HG03558 (cell line): ENCODE measurements at regions not wholly inside any gene's neighbourhood (a gene's known extent, or its start where the extent isn't known, plus 50 kb on each side); places are given as distances from the start of the nearest gene placed in this dataset.

ENCODE experiments used
- ATAC-seq: cut with Tn5 transposase; IDR thresholded peaks from one replicate; pipeline ENCODE4 v1.9.1; 2021; ENCODE audit warnings: moderate number of reproducible peaks; ENCODE audit not compliant: unreplicated experiment; ENCODE audit errors: extremely low read depth

- ATAC-seq, result no peak
These were observed 59.6 kb downstream of the C3orf38 start for GRCh38 chr3:88209356-88209755.

DNA sequence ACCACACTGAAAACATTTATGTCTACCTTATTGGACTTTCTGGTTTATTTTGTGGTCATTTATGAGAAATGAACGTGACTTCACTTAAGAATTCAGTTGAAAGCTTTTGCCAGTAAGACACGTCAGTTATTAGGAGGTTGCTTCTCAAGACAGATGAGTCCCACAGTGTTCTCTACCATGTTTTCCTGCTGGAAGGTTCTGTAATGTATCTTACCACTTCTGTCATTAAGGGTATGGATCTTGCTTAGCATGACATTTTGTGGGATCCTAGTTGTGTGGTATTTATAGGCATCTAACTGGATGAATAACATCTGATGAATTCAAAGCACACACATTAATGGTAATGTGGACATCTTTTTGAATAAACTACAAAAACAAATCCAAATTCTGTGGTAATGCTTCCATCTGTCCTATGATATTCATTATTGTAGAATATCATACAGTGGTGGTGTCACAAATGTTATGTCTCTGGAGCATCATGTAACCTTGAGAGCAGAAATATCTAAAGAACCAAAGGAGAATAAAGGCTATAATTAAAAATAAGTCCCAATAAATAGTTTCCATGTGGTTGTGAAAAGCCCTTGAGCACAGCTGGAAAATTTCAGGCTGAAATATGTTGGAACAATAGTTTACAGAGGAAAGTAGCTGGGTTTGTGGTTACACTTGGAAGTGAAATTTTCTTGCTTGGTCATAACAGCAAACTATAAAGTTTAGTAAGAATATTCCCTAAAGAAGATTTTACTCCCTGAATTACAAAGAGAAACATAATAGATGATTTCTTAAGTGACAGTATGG, 61.5 kb downstream of the C3orf38 start:
- ATAC-seq, result no peak

DNA sequence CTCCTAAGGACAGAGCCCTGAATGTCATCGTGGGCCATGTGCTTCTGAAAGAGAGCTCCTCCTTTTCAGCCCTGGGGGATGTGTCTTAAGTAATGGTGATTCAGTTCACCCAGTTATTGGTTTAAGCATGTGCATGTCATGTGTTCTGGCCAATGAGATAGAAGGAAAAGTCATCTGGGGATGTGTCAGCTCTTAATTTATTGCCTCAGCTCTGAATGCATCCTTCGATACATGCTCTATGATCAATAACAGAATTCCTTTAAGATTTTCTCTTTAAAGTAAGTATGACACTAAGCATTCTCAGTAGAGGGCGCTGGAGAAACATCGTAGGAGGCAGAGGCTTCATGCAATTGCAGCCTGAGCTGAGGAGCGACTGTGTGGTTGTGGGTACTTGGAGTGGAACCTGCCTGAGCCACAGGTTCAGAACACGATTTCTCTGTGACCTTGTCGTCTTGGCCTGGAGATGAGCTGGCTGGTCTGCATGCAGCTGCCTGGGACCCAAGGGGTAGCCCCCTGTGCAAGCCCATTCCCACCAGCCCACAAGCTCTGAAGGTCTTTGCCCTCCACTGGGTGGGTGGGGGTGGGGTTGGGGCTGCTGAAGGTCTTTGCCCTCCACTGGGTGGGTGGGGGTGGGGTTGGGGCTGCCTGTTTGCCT, 69.5 kb downstream of the C3orf38 start:
- no peak for ATAC-seq

- ATAC-seq, result no peak
These were observed 70.4 kb downstream of the C3orf38 start for GRCh38 chr3:88220126-88220525.

DNA sequence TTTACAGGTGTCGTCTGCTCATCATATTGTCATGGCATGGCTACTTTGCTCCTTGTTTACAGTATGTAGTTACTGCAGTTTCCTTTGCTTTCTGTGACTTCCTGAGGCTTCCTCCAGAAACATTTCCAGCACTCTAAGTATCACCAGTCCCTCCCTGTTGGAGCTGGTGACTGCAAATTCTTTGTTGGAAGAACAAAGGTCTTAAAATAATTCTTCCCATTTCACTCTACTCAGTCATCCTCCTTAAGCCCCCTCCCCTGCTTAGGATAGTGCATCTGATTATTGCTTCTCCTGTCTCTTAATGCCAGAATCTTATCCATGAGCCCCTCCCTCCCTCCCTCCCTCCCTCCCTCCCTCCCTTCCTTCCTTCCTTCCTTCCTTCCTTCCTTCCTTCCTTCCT, 72.0 kb downstream of the C3orf38 start:
- ATAC-seq, result no peak

DNA sequence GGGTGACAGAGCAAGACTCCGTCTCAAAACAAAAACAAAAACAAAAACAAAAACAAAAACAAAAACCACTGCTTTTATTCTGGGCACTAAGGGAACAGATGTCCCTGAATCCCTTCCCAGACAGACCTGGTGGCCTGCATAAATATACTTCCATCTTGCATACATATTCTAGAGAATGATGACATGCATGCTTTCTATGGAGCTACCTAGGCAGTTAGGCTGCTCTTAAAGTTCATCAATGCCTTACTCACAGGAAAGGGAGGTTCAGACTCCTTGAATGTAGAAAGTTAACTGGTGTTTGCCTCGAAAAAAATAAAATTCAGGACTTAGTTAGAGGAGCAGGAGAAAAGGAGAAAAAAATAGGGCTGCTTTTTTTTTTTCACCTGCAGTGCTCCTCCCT, 72.6 kb downstream of the C3orf38 start:
- ATAC-seq, result no peak

- no peak for ATAC-seq
These were observed 75.7 kb downstream of the C3orf38 start for GRCh38 chr3:88225326-88226008.

DNA sequence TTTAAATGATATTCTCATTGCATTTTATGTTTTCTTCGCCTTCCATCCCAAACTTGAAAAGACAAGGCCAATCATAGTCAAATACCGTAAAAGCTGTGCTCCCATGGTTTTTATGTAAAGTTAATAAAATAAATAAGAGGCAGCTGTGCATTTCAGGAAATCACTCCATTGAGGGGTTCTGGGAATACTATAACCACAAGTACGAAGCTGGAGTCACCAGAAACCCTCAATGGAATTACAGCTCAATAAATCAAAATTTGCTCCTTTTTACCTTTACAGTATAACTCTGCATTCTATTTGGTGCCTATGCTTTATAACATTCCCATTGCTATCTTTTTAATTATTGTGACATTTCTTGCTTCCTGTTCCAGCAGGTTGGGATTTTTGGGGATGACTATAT, 77.2 kb downstream of the C3orf38 start:
- ATAC-seq, result no peak

GRCh38 chr3:88230638-88231037, 80.9 kb downstream of the C3orf38 start:
- no peak for ATAC-seq

- ATAC-seq, result no peak
These were observed 81.4 kb downstream of the C3orf38 start for GRCh38 chr3:88231207-88231606.

DNA sequence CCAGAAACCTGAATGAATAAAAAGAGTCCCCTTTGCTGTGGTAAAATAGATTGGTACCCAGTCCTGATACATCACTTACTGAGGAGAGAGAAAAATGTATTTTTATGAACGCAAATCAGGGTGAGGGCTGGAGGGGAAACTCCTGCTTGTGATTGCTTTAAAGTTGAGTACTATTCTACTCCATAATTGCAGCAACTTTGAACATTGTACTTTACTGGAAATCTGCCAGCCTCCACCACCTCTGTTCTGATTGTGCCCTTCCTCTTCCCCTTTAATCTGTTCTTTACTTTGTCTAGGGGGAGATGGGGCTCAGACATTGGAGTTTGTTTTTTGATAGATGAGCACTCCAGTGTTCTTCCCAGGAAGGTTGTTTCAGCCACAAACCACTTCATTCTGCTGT, 81.9 kb downstream of the C3orf38 start:
- ATAC-seq, result no peak

- no peak for ATAC-seq
These were observed 85.3 kb downstream of the C3orf38 start for GRCh38 chr3:88235102-88235501.

DNA sequence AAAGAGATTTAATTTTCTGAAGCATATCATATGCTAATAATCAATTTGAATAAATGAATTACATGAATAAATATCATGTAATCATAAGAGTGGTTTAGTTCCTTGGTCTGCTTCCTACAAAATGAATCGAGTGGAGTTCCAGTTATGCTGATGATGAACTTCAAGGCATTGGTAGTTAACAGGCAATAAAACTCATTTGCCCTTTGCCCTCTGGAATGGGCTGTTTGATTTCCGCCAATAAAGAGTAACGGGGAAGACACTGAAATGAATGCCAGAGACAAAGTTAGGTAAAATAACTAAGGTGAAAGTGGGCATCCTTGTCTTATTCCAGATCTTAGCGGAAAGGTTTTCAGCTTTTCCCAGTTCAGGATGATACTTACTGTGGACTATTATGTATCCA, 90.1 kb downstream of the C3orf38 start:
- no peak for ATAC-seq

DNA sequence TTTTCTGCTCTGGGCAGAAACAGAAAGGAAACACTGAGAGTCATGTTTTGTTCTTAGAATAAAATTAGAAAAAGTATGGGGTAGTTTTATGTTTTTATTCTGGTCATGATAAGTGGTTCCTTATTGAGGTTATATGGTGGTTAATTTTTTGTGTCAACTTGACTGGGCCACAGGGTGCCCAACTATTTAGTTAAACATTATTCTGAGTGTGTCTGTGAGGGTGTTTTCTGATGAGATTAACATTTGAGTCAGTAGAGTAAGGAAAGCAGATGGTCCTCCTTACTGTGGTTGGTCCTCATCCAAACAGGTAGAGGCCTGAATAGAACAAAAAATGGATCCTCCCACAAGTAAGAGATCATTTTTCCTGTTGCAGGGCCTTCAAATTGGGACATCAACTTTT, 98.9 kb downstream of the C3orf38 start:
- no peak for ATAC-seq

- ATAC-seq, result no peak
These were observed 109.3 kb downstream of the C3orf38 start for GRCh38 chr3:88259045-88259444.

DNA sequence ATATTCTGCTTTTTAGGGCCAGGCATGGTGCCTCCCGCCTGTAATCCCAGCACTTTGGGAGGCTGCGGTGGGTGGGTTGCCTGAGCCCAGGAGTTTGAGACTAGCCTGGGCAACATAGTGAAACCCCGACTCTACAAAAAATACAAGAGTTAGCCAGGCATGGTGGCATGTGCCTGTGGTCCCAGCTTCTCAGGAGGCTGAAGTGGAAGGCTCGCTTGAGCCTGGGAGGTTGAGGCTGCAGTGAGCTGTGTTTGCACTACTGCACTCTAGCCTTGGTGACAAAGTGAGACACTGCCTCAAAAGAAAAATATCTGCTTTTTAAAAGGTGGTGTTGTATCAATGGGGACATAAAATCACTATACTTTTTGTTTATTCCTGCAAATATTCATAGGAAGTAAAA, 112.8 kb downstream of the C3orf38 start:
- no peak for ATAC-seq

DNA sequence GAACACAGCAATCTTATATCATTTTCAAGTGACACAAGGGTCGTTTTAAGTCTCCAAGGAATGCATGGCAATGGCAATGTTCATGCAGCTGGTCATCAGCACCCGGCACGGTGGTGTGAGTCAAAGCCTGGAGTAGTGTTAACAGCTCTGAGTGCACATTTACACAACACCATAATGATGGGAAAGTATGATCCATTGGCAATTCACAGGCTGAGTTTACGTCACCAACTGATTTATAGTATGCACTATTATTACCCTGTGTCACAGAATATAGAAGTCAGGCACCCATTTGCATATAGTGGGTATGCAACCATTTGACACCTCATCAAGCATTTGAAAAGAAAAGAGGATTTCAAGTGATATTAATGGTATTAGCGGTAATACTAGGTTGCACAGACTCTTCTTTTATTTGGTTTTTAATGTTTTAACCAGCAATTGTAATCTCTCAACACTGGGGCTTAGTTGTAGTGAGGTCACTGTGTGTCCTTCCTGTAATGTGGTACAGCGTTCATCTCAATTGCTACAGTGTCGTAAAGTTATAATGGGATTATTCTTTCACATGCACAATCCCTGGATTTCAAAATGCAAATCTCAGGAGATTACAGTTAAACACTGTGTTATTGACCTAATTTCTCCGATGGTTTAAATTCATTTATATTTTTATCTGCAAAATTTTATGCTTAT, 113.8 kb downstream of the C3orf38 start:
- ATAC-seq, result no peak

DNA sequence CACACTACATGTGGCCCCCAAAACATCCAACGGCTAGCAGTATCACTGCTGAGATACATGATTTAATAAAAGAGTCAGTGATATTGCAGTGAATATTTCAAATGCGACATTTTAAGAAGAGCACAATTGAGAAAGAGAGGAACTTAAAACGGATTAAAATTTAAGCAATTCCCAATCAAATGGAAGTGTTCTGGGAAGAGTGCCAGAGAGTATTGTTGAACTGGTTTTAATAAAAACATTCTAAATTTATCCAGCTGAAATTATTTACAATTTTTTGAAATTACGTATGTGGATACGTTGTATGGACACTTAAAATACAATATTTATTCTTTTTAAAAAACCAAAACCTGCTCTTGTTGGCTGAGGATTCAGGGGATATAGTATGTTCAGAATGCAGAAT, 117.7 kb downstream of the C3orf38 start:
- no peak for ATAC-seq

- ATAC-seq, result no peak
These were observed 118.1 kb downstream of the C3orf38 start for GRCh38 chr3:88267847-88268246.

GRCh38 chr3:88280326-88280725, 130.6 kb downstream of the C3orf38 start:
- no peak for ATAC-seq
